OCI-LY7 (cell line): ENCODE measurements at regions not wholly inside any gene's neighbourhood (a gene's known extent, or its start where the extent isn't known, plus 50 kb on each side); places are given as distances from the start of the nearest gene placed in this dataset.
"Not testable (repeated sequence)": the region's sequence is repeated elsewhere in the genome, so short reads cannot be mapped to it uniquely, and the experiment has no call there.

Source experiments
- CTCF ChIP-seq: fragments of 200-600 bp; sonication (generic); conservative IDR thresholded peaks from 2 replicates; pipeline ENCODE4 v1.5.1; 2014; ENCODE audit warnings: mild to moderate bottlenecking, antibody characterized with exemption, low read length, moderate library complexity, mixed read lengths
- EZH2phosphoT487 ChIP-seq: fragments of 200-600 bp; sonication (generic); IDR thresholded peaks from 2 replicates; pipeline ENCODE4 v1.6.1; 2018; ENCODE audit warnings: low read depth, borderline replicate concordance, mild to moderate bottlenecking, mixed run types, antibody characterized with exemption, low read length, moderate library complexity, mixed read lengths

DNA sequence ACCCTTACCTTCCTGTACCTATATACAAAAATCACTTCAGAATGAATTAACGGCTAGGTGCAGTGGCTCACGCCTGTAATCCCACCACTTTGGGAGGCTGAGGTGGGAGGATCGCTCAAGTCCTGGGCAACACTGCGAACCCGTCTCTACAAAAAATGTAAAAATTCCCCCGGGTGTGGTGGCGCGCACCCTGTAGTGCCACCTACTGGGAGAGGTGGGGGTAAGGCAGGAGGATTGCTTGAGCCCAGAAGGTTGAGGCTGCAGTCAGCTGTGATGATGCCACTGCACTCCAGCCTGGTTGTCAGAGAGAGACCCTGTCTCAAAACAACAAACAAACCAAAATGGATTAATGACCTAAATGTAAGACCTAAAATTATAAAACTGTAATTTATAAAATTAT, 307.6 kb downstream of the SPATA31A1 start:
- not testable (repeated sequence) for TF ChIP-seq CTCF, EZH2phosphoT487
